GM12878 (cell line): ENCODE measurements at regions not wholly inside any gene's neighbourhood (a gene's known extent, or its start where the extent isn't known, plus 50 kb on each side); places are given as distances from the start of the nearest gene placed in this dataset.

Experiments
- ATAC-seq: fragments of 200-7000 bp; cut with Tn5 transposase; 3 replicates; pipeline ENCODE4 v1.9.1; 2020; ENCODE audit warnings: mild to moderate bottlenecking, moderate library complexity
- BruUV-seq: library from RNA; stranded (reverse); fragments of 400-500 nt; replicated peaks from 2 replicates; lab custom pipeline; 2021; lab: Mats Ljungman, UMichigan
- CTCF ChIA-PET: fragments of 300-600 bp; sonication (Branson Sonifier 250); formaldehyde crosslinking; extraction: SDS; loops from one replicate; lab custom pipeline; 2021; ENCODE audit warnings: inconsistent platforms; lab: Yijun Ruan, JAX
- POLR2A ChIA-PET: fragments of 350-600 bp; formaldehyde crosslinking; extraction: SDS; loops from one replicate; lab custom pipeline; 2021; ENCODE audit warnings: inconsistent platforms; lab: Charles Lee
- RAD21 ChIA-PET: fragments of 300-600 bp; sonication (Branson Sonifier 250); formaldehyde crosslinking; loops from one replicate; lab custom pipeline; 2023; ENCODE audit warnings: antibody characterized with exemption; ENCODE audit not compliant: unreplicated experiment; lab: Charles Lee
- SMC1A ChIA-PET: fragments of 300-600 bp; sonication (Branson Sonifier 250); formaldehyde crosslinking; loops from one replicate; lab custom pipeline; 2023; ENCODE audit not compliant: unreplicated experiment, uncharacterized antibody; lab: Charles Lee
- DNase-seq: peaks from one replicate; pipeline ENCODE4 v3.0.0-alpha.2; 2011; ENCODE audit warnings: low read depth, low spot score
- FAIRE-seq: peaks from 3 replicates; lab custom pipeline; 2011; peaks lifted over from hg19 to GRCh38; lab: Jason Lieb, UNC
- H2AFZ ChIP-seq: 2 replicates; pipeline ENCODE4 v1.6.0; 2011; ENCODE audit warnings: low read depth, low read length, control low read depth; ENCODE audit not compliant: control insufficient read depth
- H3K27ac ChIP-seq: 2 replicates; pipeline ENCODE4 v1.5.1; 2011; ENCODE audit warnings: control low read depth; ENCODE audit not compliant: control insufficient read depth, insufficient read depth
- H3K27me3 ChIP-seq, 2 experiments: replicated peaks in 1 of 2; 2 replicates each; pipeline versions ENCODE4 v1.6.0 to v1.6.1; 2011; ENCODE audit warnings: low read length in 1 of 2; ENCODE audit not compliant: control insufficient read depth in 2 of 2, insufficient read depth in 2 of 2
- H3K36me3 ChIP-seq, 2 experiments: 2 replicates each; pipeline ENCODE4 v1.5.1; 2011; ENCODE audit warnings: low read length in 1 of 2; ENCODE audit not compliant: control insufficient read depth in 2 of 2, insufficient read depth in 2 of 2
- H3K4me1 ChIP-seq: 2 replicates; pipeline ENCODE4 v1.6.1; 2011; ENCODE audit warnings: mild to moderate bottlenecking, low read length, moderate library complexity, mixed read lengths; ENCODE audit not compliant: control insufficient read depth, insufficient read depth
- H3K4me2 ChIP-seq: 2 replicates; pipeline ENCODE4 v1.6.0; 2011; ENCODE audit warnings: control low read depth; ENCODE audit not compliant: control insufficient read depth, insufficient read depth
- H3K4me3 ChIP-seq: fragments of 200-600 bp; sonication (generic); 2 replicates; pipeline ENCODE4 v1.5.1; 2016
- H3K79me2 ChIP-seq: 2 replicates; pipeline ENCODE4 v1.6.0; 2011; ENCODE audit warnings: low read length; ENCODE audit not compliant: control insufficient read depth, insufficient read depth
- H3K9ac ChIP-seq: 2 replicates; pipeline ENCODE4 v1.8.0; 2011; ENCODE audit warnings: low read length, control low read depth, mixed read lengths; ENCODE audit not compliant: control insufficient read depth, insufficient read depth
- H3K9me3 ChIP-seq: replicated peaks from 3 replicates; pipeline ENCODE4 v1.5.1; 2011; ENCODE audit warnings: mild to moderate bottlenecking, low read length; ENCODE audit not compliant: control insufficient read depth, insufficient read depth
- H4K20me1 ChIP-seq: 2 replicates; pipeline ENCODE4 v1.6.0; 2011; ENCODE audit not compliant: control insufficient read depth, insufficient read depth
- BRCA1 ChIP-seq: IDR thresholded peaks from 2 replicates; pipeline ENCODE4 v1.6.1; 2011; ENCODE audit warnings: low read depth, low read length, improper control_type of control experiment
- HCFC1 ChIP-seq: fragments of 150-350 bp; IDR thresholded peaks from 2 replicates; pipeline ENCODE4 v1.6.1; 2014; ENCODE audit warnings: low read length
- KDM1A ChIP-seq: fragments of 200-600 bp; sonication (generic); IDR thresholded peaks from 2 replicates; pipeline ENCODE4 v1.6.1; 2016; ENCODE audit warnings: borderline replicate concordance
- PAX5 ChIP-seq: IDR thresholded peaks from 2 replicates; pipeline ENCODE4 v1.6.1; 2011; ENCODE audit warnings: low read depth, low read length, borderline replicate concordance
- SMAD1 ChIP-seq: fragments of 450-650 bp; IDR thresholded peaks from 2 replicates; pipeline ENCODE4 v1.6.1; 2018; ENCODE audit warnings: mild to moderate bottlenecking, low read depth; ENCODE audit not compliant: partially characterized antibody
- SMC3 ChIP-seq: IDR thresholded peaks from 2 replicates; pipeline ENCODE4 v1.6.1; 2011; ENCODE audit warnings: low read length, improper control_type of control experiment, borderline replicate concordance
- SREBF2 ChIP-seq: IDR thresholded peaks from 2 replicates; pipeline ENCODE4 v1.6.1; 2012; ENCODE audit warnings: mild to moderate bottlenecking, low read length
- SUZ12 ChIP-seq: fragments of 200-600 bp; sonication (generic); IDR thresholded peaks from one replicate; pipeline ENCODE4 v1.6.1; 2018; ENCODE audit warnings: antibody characterized with exemption, mild to moderate bottlenecking; ENCODE audit not compliant: unreplicated experiment
- WRNIP1 ChIP-seq: IDR thresholded peaks from 2 replicates; pipeline ENCODE4 v1.6.1; 2011; ENCODE audit warnings: low read depth, low read length, improper control_type of control experiment, borderline replicate concordance
- YY1 ChIP-seq: IDR thresholded peaks from 2 replicates; pipeline ENCODE4 v1.6.1; 2011; ENCODE audit warnings: low read depth, mild to moderate bottlenecking, low read length
- ZNF384 ChIP-seq: IDR thresholded peaks from 2 replicates; pipeline ENCODE4 v1.6.1; 2012; ENCODE audit warnings: low read depth, mild to moderate bottlenecking, low read length, improper control_type of control experiment, borderline replicate concordance
- WGBS: methylation state at CpG from one replicate; pipeline ENCODE4 v1.1.6; 2016; ENCODE audit warnings: low lambda C conversion rate; ENCODE audit not compliant: insufficient replicate concordance, insufficient coverage; ENCODE audit errors: missing lambda C conversion rate; 5-methylcytosine and 5-hydroxymethylcytosine counted together
- in situ Hi-C: fragments of 300-500 bp; cut with MboI; formaldehyde crosslinking; loops from 9 replicates; pipeline ENCODE4 v1.14.3; 2018; ENCODE audit warnings: mixed read lengths
- intact Hi-C: fragments of 100-400 bp; cut with micrococcal nuclease; formaldehyde crosslinking; loops from one replicate; pipeline ENCODE4 v1.14.2; 2022; ENCODE audit not compliant: unreplicated experiment
- TF ChIP-seq, protein P1 (sequence below): fragments of 450-650 bp; conservative IDR thresholded peaks from 2 replicates; pipeline ENCODE4 v1.6.1; 2017; ENCODE audit warnings: mild to moderate bottlenecking, moderate library complexity
- TF ChIP-seq, protein P2 (sequence below): fragments of 450-650 bp; IDR thresholded peaks from 2 replicates; pipeline ENCODE4 v1.6.1; 2017; ENCODE audit warnings: antibody characterized with exemption, mild to moderate bottlenecking, moderate library complexity

DNA sequence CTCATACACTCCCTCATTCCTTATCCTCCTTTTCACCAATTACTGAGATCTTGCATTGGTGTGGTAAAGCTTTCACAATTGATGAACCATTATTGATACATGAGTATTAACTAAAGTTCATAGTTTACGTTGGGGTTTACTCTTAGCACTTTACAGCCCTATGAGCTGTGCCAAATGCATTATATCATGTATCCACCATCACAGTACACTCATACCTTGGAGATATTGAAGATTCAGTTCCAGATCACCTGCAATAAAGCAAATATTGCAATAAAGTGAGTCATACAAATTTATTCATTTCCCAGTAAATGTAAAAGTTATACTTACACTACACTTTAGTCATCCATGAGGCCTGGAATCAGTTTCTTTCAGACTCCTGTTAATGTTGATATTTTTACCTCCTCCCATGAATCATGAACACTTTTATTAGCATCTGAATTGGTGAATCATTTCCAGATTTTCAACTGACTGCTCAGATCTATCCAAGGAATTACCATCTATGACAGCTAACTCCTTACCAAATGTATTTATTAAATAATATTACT lies 546.6 kb upstream of the PTPRD start:
- Histone ChIP-seq H3K9ac (no peak overlapping the region), H3K36me3 (no peaks in the 10 kb centered on the region), H3K4me1 (no peaks in the 10 kb centered on the region), H3K9me3 (no peaks in the 10 kb centered on the region), H3K79me2 (no peaks in the 10 kb centered on the region), H3K4me2 (no peak overlapping the region), H3K27me3 (no peaks in the 10 kb centered on the region), H2AFZ (no peak overlapping the region), H4K20me1 (no peaks in the 10 kb centered on the region), H3K27ac (no peak overlapping the region), H3K4me3 (no peak overlapping the region)
- RAD21 ChIA-PET, result interaction anchor here (0.5 kb wide), 1 partner anchor 83 kb away, joined by 4 read pairs; no protein-coding TSS in a partner anchor
- 0% methylated on average over 1 of the region's 1 CpG for WGBS
- POLR2A ChIA-PET, result no interaction called here
- DNase-seq (no peak), ATAC-seq (no peak), FAIRE-seq (no peak)
- intact Hi-C loops (no loop called here), in situ Hi-C loops (no loop called here)
- no peak for TF ChIP-seq KDM1A
- TF ChIP-seq ZNF384, result no peak
- TF ChIP-seq PAX5, result no peak
- TF ChIP-seq, protein P1, sequence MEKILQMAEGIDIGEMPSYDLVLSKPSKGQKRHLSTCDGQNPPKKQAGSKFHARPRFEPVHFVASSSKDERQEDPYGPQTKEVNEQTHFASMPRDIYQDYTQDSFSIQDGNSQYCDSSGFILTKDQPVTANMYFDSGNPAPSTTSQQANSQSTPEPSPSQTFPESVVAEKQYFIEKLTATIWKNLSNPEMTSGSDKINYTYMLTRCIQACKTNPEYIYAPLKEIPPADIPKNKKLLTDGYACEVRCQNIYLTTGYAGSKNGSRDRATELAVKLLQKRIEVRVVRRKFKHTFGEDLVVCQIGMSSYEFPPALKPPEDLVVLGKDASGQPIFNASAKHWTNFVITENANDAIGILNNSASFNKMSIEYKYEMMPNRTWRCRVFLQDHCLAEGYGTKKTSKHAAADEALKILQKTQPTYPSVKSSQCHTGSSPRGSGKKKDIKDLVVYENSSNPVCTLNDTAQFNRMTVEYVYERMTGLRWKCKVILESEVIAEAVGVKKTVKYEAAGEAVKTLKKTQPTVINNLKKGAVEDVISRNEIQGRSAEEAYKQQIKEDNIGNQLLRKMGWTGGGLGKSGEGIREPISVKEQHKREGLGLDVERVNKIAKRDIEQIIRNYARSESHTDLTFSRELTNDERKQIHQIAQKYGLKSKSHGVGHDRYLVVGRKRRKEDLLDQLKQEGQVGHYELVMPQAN, result no peak
- no peak for TF ChIP-seq BRCA1
- no peak for TF ChIP-seq SMC3
- no peak for TF ChIP-seq WRNIP1
- TF ChIP-seq SUZ12, result no peak
- TF ChIP-seq SREBF2, result no peak
- TF ChIP-seq SMAD1, result no peak
- TF ChIP-seq YY1, result no peak
- TF ChIP-seq, protein P2, sequence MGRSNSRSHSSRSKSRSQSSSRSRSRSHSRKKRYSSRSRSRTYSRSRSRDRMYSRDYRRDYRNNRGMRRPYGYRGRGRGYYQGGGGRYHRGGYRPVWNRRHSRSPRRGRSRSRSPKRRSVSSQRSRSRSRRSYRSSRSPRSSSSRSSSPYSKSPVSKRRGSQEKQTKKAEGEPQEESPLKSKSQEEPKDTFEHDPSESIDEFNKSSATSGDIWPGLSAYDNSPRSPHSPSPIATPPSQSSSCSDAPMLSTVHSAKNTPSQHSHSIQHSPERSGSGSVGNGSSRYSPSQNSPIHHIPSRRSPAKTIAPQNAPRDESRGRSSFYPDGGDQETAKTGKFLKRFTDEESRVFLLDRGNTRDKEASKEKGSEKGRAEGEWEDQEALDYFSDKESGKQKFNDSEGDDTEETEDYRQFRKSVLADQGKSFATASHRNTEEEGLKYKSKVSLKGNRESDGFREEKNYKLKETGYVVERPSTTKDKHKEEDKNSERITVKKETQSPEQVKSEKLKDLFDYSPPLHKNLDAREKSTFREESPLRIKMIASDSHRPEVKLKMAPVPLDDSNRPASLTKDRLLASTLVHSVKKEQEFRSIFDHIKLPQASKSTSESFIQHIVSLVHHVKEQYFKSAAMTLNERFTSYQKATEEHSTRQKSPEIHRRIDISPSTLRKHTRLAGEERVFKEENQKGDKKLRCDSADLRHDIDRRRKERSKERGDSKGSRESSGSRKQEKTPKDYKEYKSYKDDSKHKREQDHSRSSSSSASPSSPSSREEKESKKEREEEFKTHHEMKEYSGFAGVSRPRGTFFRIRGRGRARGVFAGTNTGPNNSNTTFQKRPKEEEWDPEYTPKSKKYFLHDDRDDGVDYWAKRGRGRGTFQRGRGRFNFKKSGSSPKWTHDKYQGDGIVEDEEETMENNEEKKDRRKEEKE, result no peak
- no peak for TF ChIP-seq HCFC1
- SMC1A ChIA-PET, result no interaction called here
- no TSS peak for BruUV-seq
- CTCF ChIA-PET, result no interaction called here
